Osteoblast (primary cell): ENCODE measurements at regions not wholly inside any gene's neighbourhood (a gene's known extent, or its start where the extent isn't known, plus 50 kb on each side); places are given as distances from the start of the nearest gene placed in this dataset.

Source experiments
- DNase-seq: peaks from one replicate; pipeline ENCODE4 v3.0.0; 2011; ENCODE audit warnings: low spot score, mixed read lengths; ENCODE audit not compliant: insufficient read length; ENCODE audit errors: missing footprints
- H2AFZ ChIP-seq: 2 replicates; pipeline ENCODE4 v1.6.0; 2011; ENCODE audit warnings: mild to moderate bottlenecking, low read length
- H3K27ac ChIP-seq: 2 replicates; pipeline ENCODE4 v1.5.1; 2011; ENCODE audit warnings: mild to moderate bottlenecking, low read depth, low read length, moderate library complexity
- H3K27me3 ChIP-seq: 2 replicates; pipeline ENCODE4 v1.6.0; 2012; ENCODE audit warnings: mild to moderate bottlenecking, control low read depth, inconsistent platforms, low read length, moderate library complexity; ENCODE audit not compliant: insufficient read depth
- H3K36me3 ChIP-seq: 2 replicates; pipeline ENCODE4 v1.5.1; 2011; ENCODE audit warnings: mild to moderate bottlenecking, low read length, control low read depth, moderate library complexity; ENCODE audit not compliant: insufficient read depth
- H3K4me1 ChIP-seq: 2 replicates; pipeline ENCODE4 v1.5.1; 2011; ENCODE audit warnings: mild to moderate bottlenecking, low read length, control low read depth, moderate library complexity; ENCODE audit not compliant: insufficient read depth
- H3K4me2 ChIP-seq: 2 replicates; pipeline ENCODE4 v1.6.0; 2011; ENCODE audit warnings: mild to moderate bottlenecking, low read length; ENCODE audit not compliant: insufficient read depth
- H3K4me3 ChIP-seq: fragments of 200-600 bp; sonication (generic); 3 replicates; pipeline ENCODE4 v1.5.1; 2012; ENCODE audit warnings: mild to moderate bottlenecking, low read length, inconsistent platforms; ENCODE audit not compliant: insufficient read depth
- H3K79me2 ChIP-seq: 2 replicates; pipeline ENCODE4 v1.6.0; 2012; ENCODE audit warnings: mild to moderate bottlenecking, low read length, control low read depth, inconsistent platforms; ENCODE audit not compliant: insufficient read depth
- H3K9me3 ChIP-seq: 2 replicates; pipeline ENCODE4 v1.5.1; 2011; ENCODE audit warnings: low read depth, low read length, control low read depth
- H4K20me1 ChIP-seq: 2 replicates; pipeline ENCODE4 v1.6.0; 2012; ENCODE audit warnings: mild to moderate bottlenecking, low read length, control low read depth; ENCODE audit not compliant: insufficient read depth
- TF ChIP-seq, protein P1 (sequence below): IDR thresholded peaks from 2 replicates; pipeline ENCODE4 v1.5.1; 2011; ENCODE audit warnings: mild to moderate bottlenecking, low read depth, low read length, moderate library complexity; ENCODE audit errors: extremely low read depth

DNA sequence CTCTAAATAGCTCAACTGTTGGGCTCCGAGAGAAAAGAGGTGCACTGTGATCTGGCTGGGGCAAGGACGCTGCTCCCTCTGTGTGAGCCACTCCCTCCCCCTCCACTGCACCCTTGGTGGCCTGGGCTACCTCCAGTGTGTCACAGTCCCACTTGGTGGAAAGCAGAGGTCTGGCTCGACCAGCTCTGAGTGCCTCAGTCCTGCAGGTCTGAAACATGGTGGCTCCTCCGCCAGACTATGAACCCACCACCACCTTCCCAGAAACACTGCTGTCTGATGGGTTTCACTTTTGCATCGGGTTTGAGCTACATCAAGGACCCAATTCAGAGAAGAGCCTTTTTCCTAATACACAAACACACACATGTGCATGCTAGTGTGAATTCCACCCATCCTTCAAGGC is 500.1 kb downstream of the RPS24 start:
- TF ChIP-seq, protein P1, sequence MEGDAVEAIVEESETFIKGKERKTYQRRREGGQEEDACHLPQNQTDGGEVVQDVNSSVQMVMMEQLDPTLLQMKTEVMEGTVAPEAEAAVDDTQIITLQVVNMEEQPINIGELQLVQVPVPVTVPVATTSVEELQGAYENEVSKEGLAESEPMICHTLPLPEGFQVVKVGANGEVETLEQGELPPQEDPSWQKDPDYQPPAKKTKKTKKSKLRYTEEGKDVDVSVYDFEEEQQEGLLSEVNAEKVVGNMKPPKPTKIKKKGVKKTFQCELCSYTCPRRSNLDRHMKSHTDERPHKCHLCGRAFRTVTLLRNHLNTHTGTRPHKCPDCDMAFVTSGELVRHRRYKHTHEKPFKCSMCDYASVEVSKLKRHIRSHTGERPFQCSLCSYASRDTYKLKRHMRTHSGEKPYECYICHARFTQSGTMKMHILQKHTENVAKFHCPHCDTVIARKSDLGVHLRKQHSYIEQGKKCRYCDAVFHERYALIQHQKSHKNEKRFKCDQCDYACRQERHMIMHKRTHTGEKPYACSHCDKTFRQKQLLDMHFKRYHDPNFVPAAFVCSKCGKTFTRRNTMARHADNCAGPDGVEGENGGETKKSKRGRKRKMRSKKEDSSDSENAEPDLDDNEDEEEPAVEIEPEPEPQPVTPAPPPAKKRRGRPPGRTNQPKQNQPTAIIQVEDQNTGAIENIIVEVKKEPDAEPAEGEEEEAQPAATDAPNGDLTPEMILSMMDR, result no peak

DNA sequence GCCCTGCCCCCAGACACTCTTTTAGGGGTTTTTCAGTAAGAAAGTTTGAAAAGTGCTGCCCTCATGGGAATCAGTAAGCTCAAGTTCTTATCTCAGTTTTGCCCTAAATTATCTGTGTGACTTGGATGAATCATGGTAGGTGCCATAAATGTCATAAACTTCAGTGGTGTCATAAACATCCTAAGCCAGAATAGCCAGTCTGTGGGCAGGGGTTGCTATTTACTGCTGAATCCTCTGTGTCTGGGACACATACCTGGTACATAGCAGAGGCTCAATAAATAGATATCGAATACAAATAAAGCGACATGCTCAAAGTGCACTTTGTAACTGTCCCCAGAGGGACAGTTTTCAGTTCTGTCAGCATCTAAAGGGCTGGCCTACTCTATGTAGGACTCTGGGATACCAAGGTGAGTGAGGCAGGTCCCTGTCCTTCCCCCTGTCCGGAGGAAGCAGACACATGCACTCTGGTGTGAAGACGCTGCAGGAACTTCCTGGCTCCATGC is 502.1 kb downstream of the RPS24 start:
- Histone ChIP-seq H3K9me3 (no peaks in the 10 kb centered on the region), H3K27ac (no peak overlapping the region), H3K27me3 (peaks cover 10% of the 10 kb centered on the region), H3K4me2 (no peak overlapping the region), H2AFZ (no peak overlapping the region), H3K4me1 (peaks cover 5% of the 10 kb centered on the region), H4K20me1 (no peaks in the 10 kb centered on the region), H3K79me2 (no peaks in the 10 kb centered on the region), H3K36me3 (no peaks in the 10 kb centered on the region), H3K4me3 (no peak overlapping the region)
- DNase-seq, result no peak
- TF ChIP-seq, protein P1, result no peak

More for the DNA sequence above, 500.1 kb downstream of the RPS24 start:
- Histone ChIP-seq H3K4me3 (no peak overlapping the region), H3K4me2 (no peak overlapping the region), H3K4me1 (no peaks in the 10 kb centered on the region), H3K27ac (no peak overlapping the region), H3K27me3 (no peaks in the 10 kb centered on the region), H2AFZ (no peak overlapping the region), H3K36me3 (no peaks in the 10 kb centered on the region), H4K20me1 (no peaks in the 10 kb centered on the region), H3K9me3 (no peaks in the 10 kb centered on the region), H3K79me2 (no peaks in the 10 kb centered on the region)
- no peak for DNase-seq

DNA sequence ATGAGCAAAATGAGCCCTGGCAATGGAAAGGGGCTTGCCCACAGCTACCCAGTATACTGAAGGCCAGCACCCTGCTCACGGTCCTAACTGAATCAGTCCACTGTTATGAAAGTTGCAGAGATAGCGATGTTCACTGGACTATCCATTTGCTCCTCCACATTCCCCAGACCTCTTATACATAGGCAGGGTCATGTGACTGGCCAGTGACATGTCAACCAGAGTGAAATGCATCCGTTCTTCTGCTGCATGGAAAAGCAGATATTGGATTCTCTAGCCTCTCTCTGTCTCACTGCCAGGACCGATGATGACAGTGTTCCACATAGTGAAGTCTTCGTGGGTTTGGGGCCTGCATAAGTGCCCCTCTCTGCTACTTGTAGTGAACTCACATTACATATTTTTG is 503.4 kb downstream of the RPS24 start:
- DNase-seq, result no peak
- peaks cover 10% of the 10 kb centered on the region for H3K27me3 ChIP-seq
- no peaks in the 10 kb centered on the region for H4K20me1 ChIP-seq
- H3K79me2 ChIP-seq, result no peaks in the 10 kb centered on the region
- H3K4me1 ChIP-seq, result peaks cover 15% of the 10 kb centered on the region
- no peak overlapping the region for H3K4me3 ChIP-seq
- TF ChIP-seq, protein P1, result no peak
- no peaks in the 10 kb centered on the region for H3K36me3 ChIP-seq
- no peaks in the 10 kb centered on the region for H3K9me3 ChIP-seq
- no peak overlapping the region for H3K27ac ChIP-seq
- no peak overlapping the region for H2AFZ ChIP-seq
- H3K4me2 ChIP-seq, result no peak overlapping the region

DNA sequence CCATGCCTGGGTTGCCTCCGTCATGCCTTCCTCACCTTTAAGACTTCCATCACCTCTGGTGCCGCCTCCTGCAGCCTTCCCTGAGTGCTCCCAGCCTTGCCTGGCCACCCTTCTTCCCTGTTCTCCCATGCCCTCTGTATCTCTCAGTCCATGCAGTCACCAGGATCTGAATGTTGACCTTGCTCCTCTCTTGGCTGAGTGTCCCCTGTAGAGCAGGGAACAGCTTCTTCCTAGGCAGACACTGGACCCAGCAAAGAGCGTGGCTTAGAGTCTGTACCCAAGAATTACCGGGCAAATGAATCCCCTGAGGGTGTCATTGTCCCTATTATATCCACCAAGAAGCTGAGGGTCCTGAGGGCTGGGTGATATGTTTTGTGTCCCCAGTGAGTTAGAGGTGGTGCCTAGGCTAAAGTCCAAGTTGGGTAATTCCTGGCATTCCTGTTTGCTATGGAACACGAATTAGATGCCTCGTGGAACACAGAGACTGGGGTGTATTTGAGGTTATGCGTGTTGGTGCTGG is 505.6 kb downstream of the RPS24 start:
- Histone ChIP-seq H3K27me3 (peaks cover 10% of the 10 kb centered on the region), H3K27ac (no peak overlapping the region), H3K36me3 (no peaks in the 10 kb centered on the region), H3K4me2 (no peak overlapping the region), H2AFZ (no peak overlapping the region), H3K4me3 (no peak overlapping the region), H3K4me1 (peaks cover 37% of the 10 kb centered on the region), H3K9me3 (no peaks in the 10 kb centered on the region), H3K79me2 (no peaks in the 10 kb centered on the region), H4K20me1 (no peaks in the 10 kb centered on the region)
- TF ChIP-seq, protein P1, result no peak
- no peak for DNase-seq
